ENCODE measurements at regions not wholly inside any gene's neighbourhood (a gene's known extent, or its start where the extent isn't known, plus 50 kb on each side); places are given as distances from the start of the nearest gene placed in this dataset.

DNA sequence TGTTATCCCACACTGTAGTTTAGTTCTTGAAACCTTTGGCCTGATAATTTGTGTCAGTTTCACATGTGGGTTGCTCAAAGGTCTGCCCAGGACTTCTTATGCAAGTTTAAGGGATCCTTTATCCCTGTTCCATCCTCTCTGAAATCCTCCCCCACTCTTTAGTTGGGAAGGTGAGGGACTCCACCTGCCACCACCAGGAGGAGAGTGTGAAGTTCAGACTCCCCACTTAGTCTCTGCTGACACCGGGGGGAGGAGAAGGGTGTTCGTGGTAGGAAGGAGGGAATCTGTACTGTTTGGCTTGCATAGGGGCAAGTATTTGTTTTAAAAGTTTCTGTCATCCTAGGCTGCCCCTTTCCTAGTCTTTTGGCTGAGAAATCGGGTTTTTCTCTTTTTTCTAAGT, 211.8 kb downstream of the PPP4R3C start:
- ATAC-seq, result no peak
- H3K27ac ChIP-seq, result no peak overlapping the region
- no peak for FAIRE-seq
- no peak overlapping the region for H3K4me2 ChIP-seq
- no peak for TF ChIP-seq JUN (IDR thresholded peaks at IDR 0.05)
- no peak for TF ChIP-seq RAD21 (conservative IDR thresholded peaks at IDR 0.05 in 1 of 2, IDR thresholded peaks at IDR 0.05 in 1 of 2)
- no peak for TF ChIP-seq KDM1A (IDR thresholded peaks at IDR 0.05; ENCODE audit: low read depth)
- TF ChIP-seq, protein P1, sequence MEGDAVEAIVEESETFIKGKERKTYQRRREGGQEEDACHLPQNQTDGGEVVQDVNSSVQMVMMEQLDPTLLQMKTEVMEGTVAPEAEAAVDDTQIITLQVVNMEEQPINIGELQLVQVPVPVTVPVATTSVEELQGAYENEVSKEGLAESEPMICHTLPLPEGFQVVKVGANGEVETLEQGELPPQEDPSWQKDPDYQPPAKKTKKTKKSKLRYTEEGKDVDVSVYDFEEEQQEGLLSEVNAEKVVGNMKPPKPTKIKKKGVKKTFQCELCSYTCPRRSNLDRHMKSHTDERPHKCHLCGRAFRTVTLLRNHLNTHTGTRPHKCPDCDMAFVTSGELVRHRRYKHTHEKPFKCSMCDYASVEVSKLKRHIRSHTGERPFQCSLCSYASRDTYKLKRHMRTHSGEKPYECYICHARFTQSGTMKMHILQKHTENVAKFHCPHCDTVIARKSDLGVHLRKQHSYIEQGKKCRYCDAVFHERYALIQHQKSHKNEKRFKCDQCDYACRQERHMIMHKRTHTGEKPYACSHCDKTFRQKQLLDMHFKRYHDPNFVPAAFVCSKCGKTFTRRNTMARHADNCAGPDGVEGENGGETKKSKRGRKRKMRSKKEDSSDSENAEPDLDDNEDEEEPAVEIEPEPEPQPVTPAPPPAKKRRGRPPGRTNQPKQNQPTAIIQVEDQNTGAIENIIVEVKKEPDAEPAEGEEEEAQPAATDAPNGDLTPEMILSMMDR (IDR thresholded peaks at IDR 0.05), result no peak
- TF ChIP-seq, protein P2, sequence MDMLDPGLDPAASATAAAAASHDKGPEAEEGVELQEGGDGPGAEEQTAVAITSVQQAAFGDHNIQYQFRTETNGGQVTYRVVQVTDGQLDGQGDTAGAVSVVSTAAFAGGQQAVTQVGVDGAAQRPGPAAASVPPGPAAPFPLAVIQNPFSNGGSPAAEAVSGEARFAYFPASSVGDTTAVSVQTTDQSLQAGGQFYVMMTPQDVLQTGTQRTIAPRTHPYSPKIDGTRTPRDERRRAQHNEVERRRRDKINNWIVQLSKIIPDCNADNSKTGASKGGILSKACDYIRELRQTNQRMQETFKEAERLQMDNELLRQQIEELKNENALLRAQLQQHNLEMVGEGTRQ (IDR thresholded peaks at IDR 0.05), result no peak
- no peak for TF ChIP-seq FOSL2 (IDR thresholded peaks at IDR 0.05)
- TF ChIP-seq FOSL2 (CRISPR knock-in tag; IDR thresholded peaks at IDR 0.05), result no peak
- TF ChIP-seq, protein P3, sequence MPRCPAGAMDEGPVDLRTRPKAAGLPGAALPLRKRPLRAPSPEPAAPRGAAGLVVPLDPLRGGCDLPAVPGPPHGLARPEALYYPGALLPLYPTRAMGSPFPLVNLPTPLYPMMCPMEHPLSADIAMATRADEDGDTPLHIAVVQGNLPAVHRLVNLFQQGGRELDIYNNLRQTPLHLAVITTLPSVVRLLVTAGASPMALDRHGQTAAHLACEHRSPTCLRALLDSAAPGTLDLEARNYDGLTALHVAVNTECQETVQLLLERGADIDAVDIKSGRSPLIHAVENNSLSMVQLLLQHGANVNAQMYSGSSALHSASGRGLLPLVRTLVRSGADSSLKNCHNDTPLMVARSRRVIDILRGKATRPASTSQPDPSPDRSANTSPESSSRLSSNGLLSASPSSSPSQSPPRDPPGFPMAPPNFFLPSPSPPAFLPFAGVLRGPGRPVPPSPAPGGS (IDR thresholded peaks at IDR 0.05), result no peak
- no peak for TF ChIP-seq MAZ (IDR thresholded peaks at IDR 0.05; ENCODE audit: borderline replicate concordance, low read depth, low read length)
- TF ChIP-seq SMC3 (IDR thresholded peaks at IDR 0.05), result no peak
- TF ChIP-seq RCOR1 (IDR thresholded peaks at IDR 0.05; ENCODE audit: low read depth, low read length), result no peak
- TF ChIP-seq MYC (IDR thresholded peaks at IDR 0.05; ENCODE audit: borderline replicate concordance, low read length), result no peak
- TF ChIP-seq ZFP36 (IDR thresholded peaks at IDR 0.05; ENCODE audit: borderline replicate concordance, partially characterized antibody), result no peak
- TF ChIP-seq, protein P4, sequence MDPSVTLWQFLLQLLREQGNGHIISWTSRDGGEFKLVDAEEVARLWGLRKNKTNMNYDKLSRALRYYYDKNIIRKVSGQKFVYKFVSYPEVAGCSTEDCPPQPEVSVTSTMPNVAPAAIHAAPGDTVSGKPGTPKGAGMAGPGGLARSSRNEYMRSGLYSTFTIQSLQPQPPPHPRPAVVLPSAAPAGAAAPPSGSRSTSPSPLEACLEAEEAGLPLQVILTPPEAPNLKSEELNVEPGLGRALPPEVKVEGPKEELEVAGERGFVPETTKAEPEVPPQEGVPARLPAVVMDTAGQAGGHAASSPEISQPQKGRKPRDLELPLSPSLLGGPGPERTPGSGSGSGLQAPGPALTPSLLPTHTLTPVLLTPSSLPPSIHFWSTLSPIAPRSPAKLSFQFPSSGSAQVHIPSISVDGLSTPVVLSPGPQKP (IDR thresholded peaks at IDR 0.05; ENCODE audit: low read depth, low read length), result no peak
- no peak for TF ChIP-seq POLR2AphosphoS2 (conservative IDR thresholded peaks at IDR 0.05; ENCODE audit: low read length)
- TF ChIP-seq FOSB (CRISPR knock-in tag; IDR thresholded peaks at IDR 0.05), result no peak
- no peak for TF ChIP-seq MAFK (IDR thresholded peaks at IDR 0.05; ENCODE audit: partially characterized antibody)
- POLR2A ChIA-PET, result no interaction called here
- WGBS (ENCODE audit: missing lambda C conversion rate), result 0% methylated on average over 3 of the region's 3 CpGs
- H3K9me3 ChIP-seq, result no peaks in the 10 kb centered on the region
- H3K4me1 ChIP-seq, result no peaks in the 10 kb centered on the region
- CTCF ChIA-PET, result no interaction called here
- DNase-seq (ENCODE audit: low read depth in 1 of 2, low spot score in 1 of 2), result no peak
- no peak overlapping the region for H3K4me3 ChIP-seq

DNA sequence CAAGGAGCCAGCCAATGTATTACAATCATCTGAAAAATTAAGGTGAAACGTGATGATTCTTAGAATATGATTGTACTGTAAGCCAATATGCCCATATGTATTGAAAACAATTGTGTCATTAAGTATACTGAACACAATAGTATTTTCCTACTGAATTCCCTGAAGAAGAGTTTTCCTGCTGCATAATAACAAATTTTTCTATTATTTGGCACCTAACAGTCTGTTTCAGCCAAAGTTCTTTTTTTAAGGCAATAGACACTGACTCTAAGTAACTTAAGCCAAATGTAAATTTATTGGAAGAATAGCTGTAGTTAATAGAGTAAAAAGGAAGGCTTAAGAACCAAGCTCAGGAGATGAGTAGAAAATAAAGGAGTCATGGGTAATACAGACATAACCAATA, 220.6 kb downstream of the PPP4R3C start:
- no peak for DNase-seq (ENCODE audit: low read depth in 1 of 2, low spot score in 1 of 2)
- TF ChIP-seq EHF (CRISPR knock-in tag; IDR thresholded peaks at IDR 0.05), result no peak
- no peak for TF ChIP-seq BHLHE40 (IDR thresholded peaks at IDR 0.05; ENCODE audit: low read depth, low read length)
- TF ChIP-seq, protein P5, sequence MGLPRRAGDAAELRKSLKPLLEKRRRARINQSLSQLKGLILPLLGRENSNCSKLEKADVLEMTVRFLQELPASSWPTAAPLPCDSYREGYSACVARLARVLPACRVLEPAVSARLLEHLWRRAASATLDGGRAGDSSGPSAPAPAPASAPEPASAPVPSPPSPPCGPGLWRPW (IDR thresholded peaks at IDR 0.05), result no peak
- no peak for TF ChIP-seq EP300 (IDR thresholded peaks at IDR 0.05)
- TF ChIP-seq HEYL (CRISPR knock-in tag; IDR thresholded peaks at IDR 0.05), result no peak
- TF ChIP-seq NPAS2 (CRISPR knock-in tag; IDR thresholded peaks at IDR 0.05; ENCODE audit: borderline replicate concordance), result no peak
- TF ChIP-seq PHF8 (IDR thresholded peaks at IDR 0.05; ENCODE audit: borderline replicate concordance, low read depth), result no peak
- TF ChIP-seq JUNB (IDR thresholded peaks at IDR 0.05), result no peak
- no peak for TF ChIP-seq CBX2 (IDR thresholded peaks at IDR 0.05; ENCODE audit: borderline replicate concordance, low read depth)
- TF ChIP-seq, protein P2 (IDR thresholded peaks at IDR 0.05), result no peak
- no peak for TF ChIP-seq MAFK (IDR thresholded peaks at IDR 0.05; ENCODE audit: partially characterized antibody)
- TF ChIP-seq CHD4 (IDR thresholded peaks at IDR 0.05; ENCODE audit: borderline replicate concordance), result no peak
- no peak for TF ChIP-seq HOXB13 (CRISPR knock-in tag; IDR thresholded peaks at IDR 0.05; ENCODE audit: low read depth)
- no peak for TF ChIP-seq NFE2L2 (conservative IDR thresholded peaks at IDR 0.05; ENCODE audit: low read length)
- H3K27ac ChIP-seq, result no peak overlapping the region
- no peak overlapping the region for H3K4me3 ChIP-seq
- no peaks in the 10 kb centered on the region for H3K4me1 ChIP-seq
- no peaks in the 10 kb centered on the region for H3K9me3 ChIP-seq
- ATAC-seq, result no peak
- ChIA-PET POLR2A (no interaction called here), CTCF (interaction anchor here (0.7 kb wide), 1 partner anchor 1731 kb away, joined by 3 read pairs; no protein-coding TSS in a partner anchor)
- WGBS (ENCODE audit: missing lambda C conversion rate), result 0% methylated on average over 1 of the region's 1 CpG
- no peak for FAIRE-seq
- no peak overlapping the region for H3K4me2 ChIP-seq

Data from A549 (cell line).